ENCODE measurements at regions not wholly inside any gene's neighbourhood (a gene's known extent, or its start where the extent isn't known, plus 50 kb on each side); places are given as distances from the start of the nearest gene placed in this dataset.

DNA sequence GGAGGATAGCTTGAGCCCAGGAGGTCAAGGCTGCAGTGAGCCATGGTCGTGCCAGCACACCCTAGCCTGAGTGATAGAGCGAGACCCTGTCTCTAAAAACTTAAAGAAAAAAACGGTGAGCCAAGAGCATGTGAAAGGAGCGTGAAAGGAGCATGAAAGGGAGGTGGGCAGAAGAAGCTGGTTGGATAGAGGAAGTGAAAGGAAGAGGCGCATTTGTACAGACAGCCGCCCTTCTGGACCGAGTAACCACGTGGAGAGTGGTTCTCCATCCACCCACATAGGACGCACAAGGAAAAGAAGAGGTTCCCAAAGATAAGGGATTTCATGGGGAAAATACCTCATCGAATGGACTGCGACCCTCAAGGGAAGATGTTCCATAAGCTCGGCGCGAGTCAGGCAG, 60.4 kb upstream of the IFNAR2 start:
- peaks cover 53% of the 10 kb centered on the region for H3K27me3 Mint-ChIP-seq (ENCODE audit: low read depth)
- no peaks in the 10 kb centered on the region for H3K4me1 Mint-ChIP-seq (ENCODE audit: low read depth)
- H3K36me3 Mint-ChIP-seq (ENCODE audit: low read depth), result no peaks in the 10 kb centered on the region
- H3K27ac Mint-ChIP-seq (ENCODE audit: unreplicated experiment), result no peak overlapping the region
- DNase-seq (ENCODE audit: low spot score), result no peak
- no peak for TF ChIP-seq CTCF (IDR thresholded peaks at IDR 0.05)
- peaks cover 3% of the 10 kb centered on the region for H3K9me3 Mint-ChIP-seq (ENCODE audit: low read depth)
- H3K4me3 Mint-ChIP-seq (ENCODE audit: unreplicated experiment), result no peak overlapping the region

GRCh38 chr21:33171616-33172169, 58.0 kb upstream of the IFNAR2 start:
- Mint-ChIP-seq H3K36me3 (ENCODE audit: low read depth) (no peaks in the 10 kb centered on the region), H3K4me3 (ENCODE audit: unreplicated experiment) (no peak overlapping the region), H3K27me3 (ENCODE audit: low read depth) (peaks cover 56% of the 10 kb centered on the region)

GRCh38 chr21:33174756-33175155, 55.0 kb upstream of the IFNAR2 start:
- Mint-ChIP-seq H3K27me3 (ENCODE audit: low read depth) (peaks cover 39% of the 10 kb centered on the region), H3K9me3 (ENCODE audit: low read depth) (no peaks in the 10 kb centered on the region), H3K36me3 (ENCODE audit: low read depth) (no peaks in the 10 kb centered on the region), H3K4me3 (ENCODE audit: unreplicated experiment) (no peak overlapping the region), H3K4me1 (ENCODE audit: low read depth) (no peaks in the 10 kb centered on the region), H3K27ac (ENCODE audit: unreplicated experiment) (no peak overlapping the region)
- no peak for TF ChIP-seq CTCF (IDR thresholded peaks at IDR 0.05)
- no peak for DNase-seq (ENCODE audit: low spot score)

More at GRCh38 chr21:33171616-33172169, 58.0 kb upstream of the IFNAR2 start:
- Mint-ChIP-seq H3K9me3 (ENCODE audit: low read depth) (peaks cover 3% of the 10 kb centered on the region), H3K4me1 (ENCODE audit: low read depth) (no peaks in the 10 kb centered on the region), H3K27ac (ENCODE audit: unreplicated experiment) (no peak overlapping the region)
- no peak for TF ChIP-seq CTCF (IDR thresholded peaks at IDR 0.05)
- DNase-seq (ENCODE audit: low spot score), result no peak

Measured in chondrocyte (in vitro differentiated cells).